IPS DF 6.9 (cell line): ENCODE measurements at regions not wholly inside any gene's neighbourhood (a gene's known extent, or its start where the extent isn't known, plus 50 kb on each side); places are given as distances from the start of the nearest gene placed in this dataset.
"Not testable (repeated sequence)": the region's sequence is repeated elsewhere in the genome, so short reads cannot be mapped to it uniquely, and the experiment has no call there.

Source experiments
- DNase-seq: peaks from one replicate; pipeline ENCODE4 v3.0.0-alpha.2; 2013; ENCODE audit warnings: low read depth, low spot score
- H3K27ac ChIP-seq: one replicate; pipeline ENCODE4 v1.5.1; 2013; ENCODE audit warnings: low read length, control low read depth
- H3K27me3 ChIP-seq: 2 replicates; pipeline ENCODE4 v1.6.1; 2013; ENCODE audit warnings: mild to moderate bottlenecking, low read length; ENCODE audit not compliant: control insufficient read depth, insufficient read depth
- H3K36me3 ChIP-seq: 2 replicates; pipeline ENCODE4 v1.6.1; 2013; ENCODE audit warnings: low read length; ENCODE audit not compliant: control insufficient read depth, insufficient read depth
- H3K4me1 ChIP-seq: 2 replicates; pipeline ENCODE4 v1.6.1; 2013; ENCODE audit warnings: low read length; ENCODE audit not compliant: control insufficient read depth, insufficient read depth
- H3K4me3 ChIP-seq: 2 replicates; pipeline ENCODE4 v1.5.1; 2013; ENCODE audit warnings: mild to moderate bottlenecking, low read length
- H3K9me3 ChIP-seq: 2 replicates; pipeline ENCODE4 v1.6.1; 2013; ENCODE audit warnings: low read length, inconsistent platforms; ENCODE audit not compliant: control insufficient read depth, insufficient read depth
- WGBS: extraction: QIAGEN DNeasy Blood & Tissue Kit; methylation state at CpG from one replicate; pipeline ENCODE4 v1.1.7; 2013; ENCODE audit warnings: mixed read lengths, missing lambda C conversion rate; ENCODE audit not compliant: insufficient read length, insufficient coverage; 5-methylcytosine and 5-hydroxymethylcytosine counted together

- no peak for DNase-seq
- 100% methylated on average over 1 of the region's 7 CpGs for WGBS
- H3K27ac ChIP-seq, result no peak overlapping the region
Observed at GRCh38 chr21:15667819-15668218, 62.0 kb upstream of the USP25 start.

GRCh38 chr21:15669247-15669646, 60.5 kb upstream of the USP25 start:
- DNase-seq, result no peak
- Histone ChIP-seq H3K27ac (no peak overlapping the region), H3K36me3 (no peaks in the 10 kb centered on the region), H3K27me3 (no peaks in the 10 kb centered on the region), H3K4me1 (no peaks in the 10 kb centered on the region), H3K9me3 (no peaks in the 10 kb centered on the region), H3K4me3 (no peak overlapping the region)
- WGBS, result no CpG with 5 or more reads among the region's 2 CpGs

More at GRCh38 chr21:15667819-15668218, 62.0 kb upstream of the USP25 start:
- Histone ChIP-seq H3K36me3 (no peaks in the 10 kb centered on the region), H3K27me3 (no peaks in the 10 kb centered on the region), H3K9me3 (no peaks in the 10 kb centered on the region), H3K4me1 (no peaks in the 10 kb centered on the region), H3K4me3 (no peak overlapping the region)

- Histone ChIP-seq H3K36me3 (no peaks in the 10 kb centered on the region), H3K27me3 (no peaks in the 10 kb centered on the region), H3K27ac (no peak overlapping the region), H3K4me1 (no peaks in the 10 kb centered on the region), H3K4me3 (no peak overlapping the region), H3K9me3 (no peaks in the 10 kb centered on the region)
- no CpG with 5 or more reads among the region's 3 CpGs for WGBS
- no peak for DNase-seq
Observed at GRCh38 chr21:15671188-15671587, 58.6 kb upstream of the USP25 start.

- not testable (repeated sequence) for H3K36me3 ChIP-seq, H3K4me1 ChIP-seq, H3K9me3 ChIP-seq, DNase-seq, H3K27me3 ChIP-seq, H3K4me3 ChIP-seq, H3K27ac ChIP-seq
- no CpG with 5 or more reads among the region's 15 CpGs for WGBS
Observed at GRCh38 chr21:15672578-15672977, 57.2 kb upstream of the USP25 start.

- no peak overlapping the region for H3K4me3 ChIP-seq
- H3K36me3 ChIP-seq, result no peaks in the 10 kb centered on the region
- WGBS, result no CpG with 5 or more reads among the region's 1 CpG
- no peak for DNase-seq
- H3K4me1 ChIP-seq, result no peaks in the 10 kb centered on the region
- H3K27ac ChIP-seq, result no peak overlapping the region
- H3K27me3 ChIP-seq, result no peaks in the 10 kb centered on the region
- no peaks in the 10 kb centered on the region; the same call in 1 of the 2 replicates for H3K9me3 ChIP-seq
Observed at GRCh38 chr21:15676935-15677334, 52.8 kb upstream of the USP25 start.

- Histone ChIP-seq H3K9me3 (no peaks in the 10 kb centered on the region; the same call in 1 of the 2 replicates), H3K4me3 (no peak overlapping the region), H3K4me1 (no peaks in the 10 kb centered on the region), H3K36me3 (no peaks in the 10 kb centered on the region), H3K27me3 (no peaks in the 10 kb centered on the region), H3K27ac (no peak overlapping the region)
- no CpG with 5 or more reads among the region's 8 CpGs for WGBS
- DNase-seq, result no peak
Observed at GRCh38 chr21:15679630-15680029, 50.2 kb upstream of the USP25 start.
